AG09309 (cell line): ENCODE measurements at regions not wholly inside any gene's neighbourhood (a gene's known extent, or its start where the extent isn't known, plus 50 kb on each side); places are given as distances from the start of the nearest gene placed in this dataset.

ENCODE experiments used
- DNase-seq: peaks from one replicate; pipeline ENCODE4 v3.0.0-alpha.2; 2010; ENCODE audit warnings: low read depth
- H3K4me3 ChIP-seq: 2 replicates; pipeline ENCODE4 v1.5.1; 2011; ENCODE audit warnings: mild to moderate bottlenecking, low read depth, low read length, moderate library complexity; ENCODE audit not compliant: control insufficient read depth
- CTCF ChIP-seq: IDR thresholded peaks from 2 replicates; pipeline ENCODE4 v1.5.1; 2011; ENCODE audit warnings: mild to moderate bottlenecking, low read depth, low read length, inconsistent platforms; ENCODE audit not compliant: insufficient read depth, control insufficient read depth; ENCODE audit errors: missing control alignments

DNA sequence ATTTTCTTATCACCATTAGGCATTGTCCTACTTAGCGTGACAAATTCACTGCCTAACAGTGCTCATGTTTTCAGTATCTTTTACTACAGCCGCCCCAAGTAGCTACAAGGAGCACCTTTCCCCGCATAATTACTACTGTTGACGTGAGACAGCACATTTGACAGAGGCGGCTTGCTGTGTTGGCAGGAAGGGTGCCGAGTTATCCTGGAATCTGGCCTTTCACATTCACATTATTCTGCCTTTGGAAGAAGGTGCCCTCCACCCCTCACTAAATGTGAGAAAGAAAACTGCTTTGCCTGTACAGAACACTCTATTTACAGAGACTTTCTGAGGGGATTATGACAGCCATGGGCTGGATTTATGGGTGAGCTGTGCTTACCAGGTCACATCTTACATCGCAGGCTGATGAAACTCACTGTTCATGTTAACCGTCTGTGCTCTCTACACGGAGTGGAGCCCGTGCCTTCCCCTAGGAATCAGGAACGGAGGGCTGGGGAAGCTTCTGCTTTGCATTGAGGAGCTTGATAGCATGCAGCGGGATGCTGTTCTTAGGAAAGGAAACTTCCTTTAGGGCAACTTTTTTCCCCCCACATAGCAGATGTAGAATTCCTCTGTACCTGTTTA, 148.0 kb upstream of the ZRANB2 start:
- TF ChIP-seq CTCF, result no peak
- DNase-seq, result no peak
- no peak overlapping the region for H3K4me3 ChIP-seq

DNA sequence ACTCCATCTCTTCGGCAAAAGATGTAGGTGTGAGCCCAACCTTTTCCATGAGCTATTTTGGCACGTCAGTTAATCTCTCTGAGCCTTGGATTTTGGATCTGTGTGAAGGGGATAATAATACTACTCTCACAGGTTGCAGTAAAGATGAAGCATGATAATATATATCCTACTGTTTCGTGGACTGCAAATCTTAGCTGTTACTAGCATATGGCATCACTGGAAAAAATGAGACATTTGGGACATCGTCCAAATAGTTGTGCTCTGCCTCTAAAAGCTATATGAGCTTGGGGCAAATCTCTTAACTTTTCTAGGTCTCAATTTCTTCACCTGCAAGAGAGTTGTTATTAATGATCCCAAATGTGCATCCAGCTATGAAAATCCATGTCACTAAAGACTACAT, 147.4 kb upstream of the ZRANB2 start:
- DNase-seq, result no peak
- no peak overlapping the region for H3K4me3 ChIP-seq
- TF ChIP-seq CTCF, result no peak

GRCh38 chr1:71224741-71225377, 144.0 kb upstream of the ZRANB2 start:
- DNase-seq, result no peak
- TF ChIP-seq CTCF, result no peak
- no peak overlapping the region for H3K4me3 ChIP-seq

GRCh38 chr1:71223641-71224340, 143.0 kb upstream of the ZRANB2 start:
- no peak for DNase-seq
- no peak overlapping the region for H3K4me3 ChIP-seq
- no peak for TF ChIP-seq CTCF

DNA sequence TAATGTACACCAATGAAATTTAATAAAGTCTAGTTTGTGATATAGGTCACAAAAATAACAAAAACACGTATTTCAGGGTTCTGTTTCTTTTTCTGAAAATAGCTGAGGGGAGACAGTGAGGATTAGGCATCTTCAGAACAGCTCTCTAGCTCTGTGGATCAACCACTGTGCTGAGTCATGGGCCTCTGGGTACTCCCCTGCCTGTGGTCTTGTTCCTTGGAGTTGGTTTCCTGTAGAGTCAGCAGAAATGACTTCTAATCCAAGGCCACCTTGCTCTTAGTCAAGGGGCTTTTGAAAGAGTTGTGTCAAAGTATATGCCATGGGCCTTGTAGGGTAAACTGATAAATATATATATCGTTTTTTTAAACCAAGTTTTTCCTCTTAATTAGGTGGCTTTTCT, 141.8 kb upstream of the ZRANB2 start:
- no peak for DNase-seq
- no peak for TF ChIP-seq CTCF

GRCh38 chr1:71210718-71211117, 129.9 kb upstream of the ZRANB2 start:
- no peak overlapping the region for H3K4me3 ChIP-seq
- no peak for TF ChIP-seq CTCF
- DNase-seq, result no peak

More for the DNA sequence above, 141.8 kb upstream of the ZRANB2 start:
- H3K4me3 ChIP-seq, result no peak overlapping the region
